HepG2 (cell line): ENCODE measurements at regions not wholly inside any gene's neighbourhood (a gene's known extent, or its start where the extent isn't known, plus 50 kb on each side); places are given as distances from the start of the nearest gene placed in this dataset.

ENCODE experiments used
- ATAC-seq: fragments of 200-7000 bp; cut with Tn5 transposase; 3 replicates; pipeline ENCODE4 v1.9.1; 2020; ENCODE audit warnings: mild to moderate bottlenecking, moderate library complexity
- BruUV-seq: library from RNA; stranded (reverse); fragments of 400-500 nt; replicated peaks from 2 replicates; lab custom pipeline; 2021; lab: Mats Ljungman, UMichigan
- CTCF ChIA-PET: fragments of 300-600 bp; formaldehyde crosslinking; extraction: SDS; loops from one replicate; lab custom pipeline; 2021; ENCODE audit warnings: low total read pairs, inconsistent platforms, low intra/inter-chr PET ratio; lab: Yijun Ruan, JAX
- POLR2A ChIA-PET: fragments of 350-600 bp; sonication (Branson Sonifier 250); formaldehyde crosslinking; loops from one replicate; lab custom pipeline; 2020; ENCODE audit warnings: antibody characterized with exemption, inconsistent platforms; lab: Yijun Ruan, JAX
- DNase-seq: peaks from one replicate; pipeline ENCODE4 v3.0.0-alpha.2; 2015; ENCODE audit warnings: low spot score
- FAIRE-seq: peaks from 3 replicates; lab custom pipeline; 2011; peaks lifted over from hg19 to GRCh38; lab: Jason Lieb, UNC
- H2AFZ ChIP-seq: one replicate; pipeline ENCODE4 v1.6.1; 2011; ENCODE audit warnings: low read length, inconsistent platforms
- H3K27ac ChIP-seq: fragments of 300-600 bp; 3 replicates; pipeline ENCODE4 v1.8.0; 2011; ENCODE audit warnings: mixed run types, mild to moderate bottlenecking, mixed read lengths, low read length, inconsistent platforms; ENCODE audit not compliant: insufficient read depth; ENCODE audit errors: extremely low read length
- H3K27me3 ChIP-seq, 2 experiments: fragments of 200-600 bp in 1 of 2; 2 replicates in 1 of 2; 3 replicates in 1 of 2; pipeline versions ENCODE4 v1.6.0 to v1.8.0; 2011; ENCODE audit warnings: low read length in 2 of 2, mild to moderate bottlenecking in 2 of 2, moderate library complexity in 2 of 2, inconsistent platforms in 1 of 2; ENCODE audit not compliant: insufficient read depth in 2 of 2, control insufficient read depth in 1 of 2
- H3K36me3 ChIP-seq, 2 experiments: fragments of 200-600 bp in 1 of 2; replicated peaks in 1 of 2; 2 replicates in 1 of 2; 3 replicates in 1 of 2; pipeline versions ENCODE4 v1.5.1 to v1.8.0; 2011; ENCODE audit warnings: low read length in 2 of 2, inconsistent platforms in 1 of 2; ENCODE audit not compliant: insufficient read depth in 2 of 2, control insufficient read depth in 1 of 2
- H3K4me1 ChIP-seq: 2 replicates; pipeline ENCODE4 v1.5.1; 2012; ENCODE audit warnings: low read length, inconsistent platforms; ENCODE audit not compliant: insufficient read depth
- H3K4me2 ChIP-seq: 2 replicates; pipeline ENCODE4 v1.6.0; 2011; ENCODE audit warnings: low read depth, low read length, inconsistent platforms
- H3K4me3 ChIP-seq, 3 experiments: fragments of 200-600 bp in 1 of 3; sonication (generic), shearing (Covaris generic) in 1 of 3; replicated peaks in 1 of 3; 2 replicates each; pipeline ENCODE4 v1.5.1; 2011 to 2016; ENCODE audit warnings: low read length in 3 of 3, inconsistent platforms in 2 of 3, low read depth in 2 of 3, mild to moderate bottlenecking in 2 of 3, control low read depth in 1 of 3, mixed read lengths in 1 of 3; ENCODE audit not compliant: insufficient read depth in 1 of 3
- H3K79me2 ChIP-seq: one replicate; pipeline ENCODE4 v1.6.1; 2011; ENCODE audit warnings: low read length, inconsistent platforms; ENCODE audit not compliant: insufficient read depth
- H3K9ac ChIP-seq: 2 replicates; pipeline ENCODE4 v1.6.0; 2011; ENCODE audit warnings: mild to moderate bottlenecking, low read depth, low read length, inconsistent platforms; ENCODE audit not compliant: insufficient read depth
- H3K9me3 ChIP-seq: 2 replicates; pipeline ENCODE4 v1.5.1; 2012; ENCODE audit warnings: mild to moderate bottlenecking, low read length
- H4K20me1 ChIP-seq: 2 replicates; pipeline ENCODE4 v1.6.0; 2011; ENCODE audit warnings: inconsistent platforms, mild to moderate bottlenecking, low read length, moderate library complexity; ENCODE audit not compliant: insufficient read depth
- ATF5 ChIP-seq: sonication (generic); formaldehyde crosslinking; IDR thresholded peaks from 2 replicates; pipeline ENCODE4 v1.4.0; 2020; ENCODE audit warnings: mild to moderate bottlenecking, low read depth, missing genetic modification reagents
- HMG20B ChIP-seq: conservative IDR thresholded peaks from 2 replicates; pipeline ENCODE4 v1.6.1; 2016; ENCODE audit warnings: missing genetic modification reagents, missing compliant biosample characterization
- KDM1A ChIP-seq: IDR thresholded peaks from 2 replicates; pipeline ENCODE4 v1.6.1; 2016; ENCODE audit warnings: missing compliant biosample characterization
- NFKBIZ ChIP-seq: IDR thresholded peaks from 2 replicates; pipeline ENCODE4 v1.6.1; 2018; ENCODE audit warnings: missing genetic modification reagents, missing compliant biosample characterization
- REPIN1 ChIP-seq: sonication (generic); formaldehyde crosslinking; IDR thresholded peaks from 2 replicates; pipeline ENCODE4 v1.8.0; 2022; ENCODE audit warnings: missing genetic modification reagents, low read depth, mild to moderate bottlenecking, borderline replicate concordance
- SMYD3 ChIP-seq: sonication (generic); formaldehyde crosslinking; IDR thresholded peaks from 2 replicates; pipeline ENCODE4 v1.8.1; 2023; ENCODE audit warnings: mild to moderate bottlenecking, missing genetic modification reagents
- SP140L ChIP-seq: sonication (generic); formaldehyde crosslinking; IDR thresholded peaks from 2 replicates; pipeline ENCODE4 v1.4.0; 2020; ENCODE audit warnings: missing genetic modification reagents, borderline replicate concordance
- TARDBP ChIP-seq: sonication (generic); formaldehyde crosslinking; IDR thresholded peaks from 2 replicates; pipeline ENCODE4 v1.8.0; 2022; ENCODE audit warnings: mild to moderate bottlenecking, missing genetic modification reagents
- ZNF24 ChIP-seq: fragments of 450-650 bp; IDR thresholded peaks from 2 replicates; pipeline ENCODE4 v1.6.1; 2017; ENCODE audit warnings: antibody characterized with exemption, mild to moderate bottlenecking
- ZNF253 ChIP-seq: sonication (generic); formaldehyde crosslinking; IDR thresholded peaks from 2 replicates; pipeline ENCODE4 v1.8.0; 2022; ENCODE audit warnings: mild to moderate bottlenecking, missing genetic modification reagents, borderline replicate concordance
- ZNF501 ChIP-seq: sonication (generic); formaldehyde crosslinking; IDR thresholded peaks from 2 replicates; pipeline ENCODE4 v1.5.1; 2020; ENCODE audit warnings: mild to moderate bottlenecking, moderate library complexity, missing genetic modification reagents
- ZNF768 ChIP-seq: sonication (generic); formaldehyde crosslinking; IDR thresholded peaks from 2 replicates; pipeline ENCODE4 v1.4.0; 2020; ENCODE audit warnings: missing genetic modification reagents
- ZNF776 ChIP-seq: sonication (generic); formaldehyde crosslinking; IDR thresholded peaks from 2 replicates; pipeline ENCODE4 v1.4.0; 2020; ENCODE audit warnings: mild to moderate bottlenecking, missing genetic modification reagents
- ZZZ3 ChIP-seq: sonication (generic); formaldehyde crosslinking; IDR thresholded peaks from 2 replicates; pipeline ENCODE4 v1.4.0; 2020; ENCODE audit warnings: missing genetic modification reagents, mild to moderate bottlenecking, borderline replicate concordance
- WGBS: methylation state at CpG from one replicate; pipeline ENCODE4 v1.1.6; 2017; ENCODE audit warnings: low lambda C conversion rate; 5-methylcytosine and 5-hydroxymethylcytosine counted together
- in situ Hi-C: cut with HindIII; loops from 2 replicates; pipeline ENCODE4 v1.10.0; 2017; ENCODE audit warnings: low pct_unique_long_range_greater_than_20kb; ENCODE audit not compliant: extremely low pct_ligation_motif_present
- intact Hi-C: fragments of 100-400 bp; cut with micrococcal nuclease; formaldehyde crosslinking; loops from one replicate; pipeline ENCODE4 v1.10.0; 2022; ENCODE audit not compliant: unreplicated experiment
- TF ChIP-seq, protein P1 (sequence below): sonication (generic); formaldehyde crosslinking; IDR thresholded peaks from 2 replicates; pipeline ENCODE4 v1.4.0; 2020; ENCODE audit warnings: mild to moderate bottlenecking, missing genetic modification reagents
- TF ChIP-seq, protein P2 (sequence below): sonication (generic); formaldehyde crosslinking; IDR thresholded peaks from 2 replicates; pipeline ENCODE4 v1.4.0; 2020; ENCODE audit warnings: missing genetic modification reagents
- TF ChIP-seq, protein P3 (sequence below): sonication (generic); formaldehyde crosslinking; IDR thresholded peaks from 2 replicates; pipeline ENCODE4 v1.8.1; 2023; ENCODE audit warnings: missing genetic modification reagents, mild to moderate bottlenecking, borderline replicate concordance

DNA sequence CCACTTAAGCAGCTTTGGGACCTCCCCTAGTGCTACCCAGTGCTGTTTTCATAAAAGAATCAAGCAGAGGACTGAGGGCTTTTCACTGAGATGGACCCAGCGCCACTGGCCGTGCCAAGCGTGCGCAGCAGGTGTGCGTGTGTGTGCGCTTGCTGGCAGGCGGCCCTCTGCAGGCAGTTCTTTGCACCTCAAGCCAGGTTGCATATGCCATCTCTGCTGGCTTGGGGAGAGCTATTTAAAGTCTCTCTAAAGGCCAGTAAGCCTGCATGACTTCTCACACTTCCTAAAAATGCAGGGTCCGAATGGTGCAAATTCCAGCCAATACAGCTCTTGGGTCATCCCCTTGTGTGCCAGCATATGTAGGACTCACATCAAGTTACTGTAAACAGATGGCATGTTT lies 255.5 kb downstream of the RNF152 start:
- no peaks in the 10 kb centered on the region for H3K79me2 ChIP-seq
- H3K4me1 ChIP-seq: no peaks in the 10 kb centered on the region
- TF ChIP-seq ZNF501 (CRISPR knock-in tag) (no peak), REPIN1 (no peak), SP140L (CRISPR knock-in tag) (no peak), ZNF24 (no peak), NFKBIZ (CRISPR knock-in tag) (no peak), KDM1A (no peak), TARDBP (CRISPR knock-in tag) (no peak), ATF5 (CRISPR knock-in tag) (no peak), ZZZ3 (CRISPR knock-in tag) (no peak), HMG20B (CRISPR knock-in tag) (no peak), SMYD3 (no peak), ZNF253 (CRISPR knock-in tag) (no peak), ZNF776 (CRISPR knock-in tag) (no peak), ZNF768 (CRISPR knock-in tag) (no peak)
- TF ChIP-seq, protein P1, sequence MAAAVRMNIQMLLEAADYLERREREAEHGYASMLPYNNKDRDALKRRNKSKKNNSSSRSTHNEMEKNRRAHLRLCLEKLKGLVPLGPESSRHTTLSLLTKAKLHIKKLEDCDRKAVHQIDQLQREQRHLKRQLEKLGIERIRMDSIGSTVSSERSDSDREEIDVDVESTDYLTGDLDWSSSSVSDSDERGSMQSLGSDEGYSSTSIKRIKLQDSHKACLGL (CRISPR knock-in tag): no peak
- TF ChIP-seq, protein P2, sequence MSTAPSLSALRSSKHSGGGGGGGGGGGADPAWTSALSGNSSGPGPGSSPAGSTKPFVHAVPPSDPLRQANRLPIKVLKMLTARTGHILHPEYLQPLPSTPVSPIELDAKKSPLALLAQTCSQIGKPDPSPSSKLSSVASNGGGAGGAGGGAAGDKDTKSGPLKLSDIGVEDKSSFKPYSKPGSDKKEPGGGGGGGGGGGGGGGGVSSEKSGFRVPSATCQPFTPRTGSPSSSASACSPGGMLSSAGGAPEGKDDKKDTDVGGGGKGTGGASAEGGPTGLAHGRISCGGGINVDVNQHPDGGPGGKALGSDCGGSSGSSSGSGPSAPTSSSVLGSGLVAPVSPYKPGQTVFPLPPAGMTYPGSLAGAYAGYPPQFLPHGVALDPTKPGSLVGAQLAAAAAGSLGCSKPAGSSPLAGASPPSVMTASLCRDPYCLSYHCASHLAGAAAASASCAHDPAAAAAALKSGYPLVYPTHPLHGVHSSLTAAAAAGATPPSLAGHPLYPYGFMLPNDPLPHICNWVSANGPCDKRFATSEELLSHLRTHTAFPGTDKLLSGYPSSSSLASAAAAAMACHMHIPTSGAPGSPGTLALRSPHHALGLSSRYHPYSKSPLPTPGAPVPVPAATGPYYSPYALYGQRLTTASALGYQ (CRISPR knock-in tag): no peak
- TF ChIP-seq, protein P3, sequence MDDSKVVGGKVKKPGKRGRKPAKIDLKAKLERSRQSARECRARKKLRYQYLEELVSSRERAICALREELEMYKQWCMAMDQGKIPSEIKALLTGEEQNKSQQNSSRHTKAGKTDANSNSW (CRISPR knock-in tag): no peak
- TF ChIP-seq, all 625 proteins: peak for 0
- in situ Hi-C loops: loop anchor here (10.0 kb wide), 1 partner anchor 497 kb away; no protein-coding TSS in a partner anchor
- FAIRE-seq (no peak), DNase-seq (no peak), ATAC-seq (peak; percentile 39; the same call in 2 of the 3 replicates)
- H3K27me3 ChIP-seq: no peaks in the 10 kb centered on the region
- no peaks in the 10 kb centered on the region for H4K20me1 ChIP-seq
- H3K9ac ChIP-seq: no peak overlapping the region
- 73% methylated on average over 6 of the region's 8 CpGs for WGBS
- no TSS peak for BruUV-seq
- H3K27ac ChIP-seq: no peak overlapping the region
- no peaks in the 10 kb centered on the region for H3K9me3 ChIP-seq
- POLR2A ChIA-PET: no interaction called here
- H3K36me3 ChIP-seq: no peaks in the 10 kb centered on the region
- H2AFZ ChIP-seq: no peak overlapping the region
- intact Hi-C loops: no loop called here
- H3K4me3 ChIP-seq: no peak overlapping the region
- H3K4me2 ChIP-seq: no peak overlapping the region
- CTCF ChIA-PET: no interaction called here
